HepG2 (cell line): ENCODE measurements at regions not wholly inside any gene's neighbourhood (a gene's known extent, or its start where the extent isn't known, plus 50 kb on each side); places are given as distances from the start of the nearest gene placed in this dataset.

Experiments used
- ATAC-seq: fragments of 200-7000 bp; cut with Tn5 transposase; 3 replicates; pipeline ENCODE4 v1.9.1; 2020; ENCODE audit warnings: mild to moderate bottlenecking, moderate library complexity
- BruUV-seq: library from RNA; stranded (reverse); fragments of 400-500 nt; replicated peaks from 2 replicates; lab custom pipeline; 2021; lab: Mats Ljungman, UMichigan
- CTCF ChIA-PET: fragments of 300-600 bp; formaldehyde crosslinking; extraction: SDS; loops from one replicate; lab custom pipeline; 2021; ENCODE audit warnings: low total read pairs, inconsistent platforms, low intra/inter-chr PET ratio; lab: Yijun Ruan, JAX
- POLR2A ChIA-PET: fragments of 350-600 bp; sonication (Branson Sonifier 250); formaldehyde crosslinking; loops from one replicate; lab custom pipeline; 2020; ENCODE audit warnings: antibody characterized with exemption, inconsistent platforms; lab: Yijun Ruan, JAX
- DNase-seq: peaks from one replicate; pipeline ENCODE4 v3.0.0-alpha.2; 2015; ENCODE audit warnings: low spot score
- FAIRE-seq: peaks from 3 replicates; lab custom pipeline; 2011; peaks lifted over from hg19 to GRCh38; lab: Jason Lieb, UNC
- H2AFZ ChIP-seq: one replicate; pipeline ENCODE4 v1.6.1; 2011; ENCODE audit warnings: low read length, inconsistent platforms
- H3K27ac ChIP-seq: fragments of 300-600 bp; 3 replicates; pipeline ENCODE4 v1.8.0; 2011; ENCODE audit warnings: mixed run types, mild to moderate bottlenecking, mixed read lengths, low read length, inconsistent platforms; ENCODE audit not compliant: insufficient read depth; ENCODE audit errors: extremely low read length
- H3K27me3 ChIP-seq, 2 experiments: fragments of 200-600 bp in 1 of 2; 2 replicates in 1 of 2; 3 replicates in 1 of 2; pipeline versions ENCODE4 v1.6.0 to v1.8.0; 2011; ENCODE audit warnings: low read length in 2 of 2, mild to moderate bottlenecking in 2 of 2, moderate library complexity in 2 of 2, inconsistent platforms in 1 of 2; ENCODE audit not compliant: insufficient read depth in 2 of 2, control insufficient read depth in 1 of 2
- H3K36me3 ChIP-seq, 2 experiments: fragments of 200-600 bp in 1 of 2; replicated peaks in 1 of 2; 2 replicates in 1 of 2; 3 replicates in 1 of 2; pipeline versions ENCODE4 v1.5.1 to v1.8.0; 2011; ENCODE audit warnings: low read length in 2 of 2, inconsistent platforms in 1 of 2; ENCODE audit not compliant: insufficient read depth in 2 of 2, control insufficient read depth in 1 of 2
- H3K4me1 ChIP-seq: 2 replicates; pipeline ENCODE4 v1.5.1; 2012; ENCODE audit warnings: low read length, inconsistent platforms; ENCODE audit not compliant: insufficient read depth
- H3K4me2 ChIP-seq: 2 replicates; pipeline ENCODE4 v1.6.0; 2011; ENCODE audit warnings: low read depth, low read length, inconsistent platforms
- H3K4me3 ChIP-seq, 3 experiments: fragments of 200-600 bp in 1 of 3; sonication (generic), shearing (Covaris generic) in 1 of 3; replicated peaks in 1 of 3; 2 replicates each; pipeline ENCODE4 v1.5.1; 2011 to 2016; ENCODE audit warnings: low read length in 3 of 3, inconsistent platforms in 2 of 3, low read depth in 2 of 3, mild to moderate bottlenecking in 2 of 3, control low read depth in 1 of 3, mixed read lengths in 1 of 3; ENCODE audit not compliant: insufficient read depth in 1 of 3
- H3K79me2 ChIP-seq: one replicate; pipeline ENCODE4 v1.6.1; 2011; ENCODE audit warnings: low read length, inconsistent platforms; ENCODE audit not compliant: insufficient read depth
- H3K9ac ChIP-seq: 2 replicates; pipeline ENCODE4 v1.6.0; 2011; ENCODE audit warnings: mild to moderate bottlenecking, low read depth, low read length, inconsistent platforms; ENCODE audit not compliant: insufficient read depth
- H3K9me3 ChIP-seq: 2 replicates; pipeline ENCODE4 v1.5.1; 2012; ENCODE audit warnings: mild to moderate bottlenecking, low read length
- H4K20me1 ChIP-seq: 2 replicates; pipeline ENCODE4 v1.6.0; 2011; ENCODE audit warnings: inconsistent platforms, mild to moderate bottlenecking, low read length, moderate library complexity; ENCODE audit not compliant: insufficient read depth
- ASH2L ChIP-seq: fragments of 300-600, 200-600 bp; sonication (generic); IDR thresholded peaks from 2 replicates; pipeline ENCODE4 v1.7.0; 2017; ENCODE audit warnings: low read depth, mild to moderate bottlenecking, moderate library complexity, mixed read lengths, low read length; ENCODE audit not compliant: insufficient read length
- MAFF ChIP-seq: IDR thresholded peaks from 2 replicates; pipeline ENCODE4 v1.6.1; 2011; ENCODE audit warnings: low read depth, low read length, improper control_type of control experiment
- POLR2AphosphoS2 ChIP-seq: IDR thresholded peaks from 2 replicates; pipeline ENCODE4 v1.6.1; 2011; ENCODE audit warnings: low read depth, low read length, improper control_type of control experiment
- PPARG ChIP-seq: conservative IDR thresholded peaks from 2 replicates; pipeline ENCODE4 v1.6.1; 2016; ENCODE audit warnings: missing biosample characterization, missing genetic modification reagents
- TRAFD1 ChIP-seq: sonication (generic); formaldehyde crosslinking; IDR thresholded peaks from 2 replicates; pipeline ENCODE4 v1.5.1; 2020; ENCODE audit warnings: missing genetic modification reagents, mild to moderate bottlenecking, borderline replicate concordance
- TSC22D2 ChIP-seq: sonication (generic); formaldehyde crosslinking; IDR thresholded peaks from 2 replicates; pipeline ENCODE4 v1.5.1; 2020; ENCODE audit warnings: missing genetic modification reagents, mild to moderate bottlenecking, borderline replicate concordance
- ZNF841 ChIP-seq: sonication (generic); formaldehyde crosslinking; IDR thresholded peaks from 2 replicates; pipeline ENCODE4 v1.8.1; 2023; ENCODE audit warnings: missing genetic modification reagents, borderline replicate concordance
- ZSCAN29 ChIP-seq: sonication (generic); formaldehyde crosslinking; conservative IDR thresholded peaks from 2 replicates; pipeline ENCODE4 v1.4.0; 2020; ENCODE audit warnings: mild to moderate bottlenecking, missing genetic modification reagents
- WGBS: methylation state at CpG from one replicate; pipeline ENCODE4 v1.1.6; 2017; ENCODE audit warnings: low lambda C conversion rate; 5-methylcytosine and 5-hydroxymethylcytosine counted together
- in situ Hi-C: cut with HindIII; loops from 2 replicates; pipeline ENCODE4 v1.10.0; 2017; ENCODE audit warnings: low pct_unique_long_range_greater_than_20kb; ENCODE audit not compliant: extremely low pct_ligation_motif_present
- intact Hi-C: fragments of 100-400 bp; cut with micrococcal nuclease; formaldehyde crosslinking; loops from one replicate; pipeline ENCODE4 v1.10.0; 2022; ENCODE audit not compliant: unreplicated experiment
- TF ChIP-seq, protein P1 (sequence below): sonication (generic); formaldehyde crosslinking; IDR thresholded peaks from 2 replicates; pipeline ENCODE4 v1.5.0; 2020; ENCODE audit warnings: mild to moderate bottlenecking, missing genetic modification reagents
- TF ChIP-seq, protein P2 (sequence below): IDR thresholded peaks from 2 replicates; pipeline ENCODE4 v1.6.1; 2016; ENCODE audit warnings: low read depth, control low read depth
- TF ChIP-seq, protein P3 (sequence below): sonication (generic); formaldehyde crosslinking; IDR thresholded peaks from 2 replicates; pipeline ENCODE4 v1.8.0; 2022; ENCODE audit warnings: mild to moderate bottlenecking, missing genetic modification reagents
- TF ChIP-seq, protein P4 (sequence below): sonication (generic); formaldehyde crosslinking; IDR thresholded peaks from 2 replicates; pipeline ENCODE4 v1.5.1; 2020; ENCODE audit warnings: missing genetic modification reagents, mild to moderate bottlenecking, borderline replicate concordance

DNA sequence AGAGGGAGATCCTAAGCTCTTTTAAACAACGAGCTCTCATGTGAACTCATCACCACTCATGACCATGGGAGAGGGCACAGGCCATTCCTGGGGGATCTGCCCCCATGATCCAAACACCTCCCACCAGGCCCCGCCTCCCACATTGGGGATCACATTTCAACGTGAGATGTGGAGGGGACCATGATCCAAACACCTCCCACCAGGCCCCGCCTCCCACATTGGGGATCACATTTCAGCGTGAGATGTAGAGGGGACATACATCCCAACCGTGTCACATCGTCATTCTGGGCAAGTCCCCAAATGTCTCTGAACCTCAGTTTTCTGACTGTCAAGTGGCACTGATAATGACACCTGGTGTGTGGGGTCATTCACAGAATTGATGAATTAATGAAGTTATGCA is 641.8 kb downstream of the CDH26 start:
- CTCF ChIA-PET: no interaction called here
- WGBS: 5% methylated on average over 7 of the region's 7 CpGs

More for the DNA sequence above, 641.8 kb downstream of the CDH26 start:
- TF ChIP-seq ASH2L (no peak), ZNF841 (CRISPR knock-in tag) (no peak), POLR2AphosphoS2 (no peak), TRAFD1 (no peak), TSC22D2 (CRISPR knock-in tag) (no peak), MAFF (no peak), ZSCAN29 (CRISPR knock-in tag) (no peak), PPARG (CRISPR knock-in tag) (no peak)
- TF ChIP-seq, protein P1, sequence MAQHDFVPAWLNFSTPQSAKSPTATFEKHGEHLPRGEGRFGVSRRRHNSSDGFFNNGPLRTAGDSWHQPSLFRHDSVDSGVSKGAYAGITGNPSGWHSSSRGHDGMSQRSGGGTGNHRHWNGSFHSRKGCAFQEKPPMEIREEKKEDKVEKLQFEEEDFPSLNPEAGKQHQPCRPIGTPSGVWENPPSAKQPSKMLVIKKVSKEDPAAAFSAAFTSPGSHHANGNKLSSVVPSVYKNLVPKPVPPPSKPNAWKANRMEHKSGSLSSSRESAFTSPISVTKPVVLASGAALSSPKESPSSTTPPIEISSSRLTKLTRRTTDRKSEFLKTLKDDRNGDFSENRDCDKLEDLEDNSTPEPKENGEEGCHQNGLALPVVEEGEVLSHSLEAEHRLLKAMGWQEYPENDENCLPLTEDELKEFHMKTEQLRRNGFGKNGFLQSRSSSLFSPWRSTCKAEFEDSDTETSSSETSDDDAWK (CRISPR knock-in tag): no peak
- TF ChIP-seq, protein P2, sequence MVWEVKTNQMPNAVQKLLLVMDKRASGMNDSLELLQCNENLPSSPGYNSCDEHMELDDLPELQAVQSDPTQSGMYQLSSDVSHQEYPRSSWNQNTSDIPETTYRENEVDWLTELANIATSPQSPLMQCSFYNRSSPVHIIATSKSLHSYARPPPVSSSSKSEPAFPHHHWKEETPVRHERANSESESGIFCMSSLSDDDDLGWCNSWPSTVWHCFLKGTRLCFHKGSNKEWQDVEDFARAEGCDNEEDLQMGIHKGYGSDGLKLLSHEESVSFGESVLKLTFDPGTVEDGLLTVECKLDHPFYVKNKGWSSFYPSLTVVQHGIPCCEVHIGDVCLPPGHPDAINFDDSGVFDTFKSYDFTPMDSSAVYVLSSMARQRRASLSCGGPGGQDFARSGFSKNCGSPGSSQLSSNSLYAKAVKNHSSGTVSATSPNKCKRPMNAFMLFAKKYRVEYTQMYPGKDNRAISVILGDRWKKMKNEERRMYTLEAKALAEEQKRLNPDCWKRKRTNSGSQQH (CRISPR knock-in tag): no peak
- TF ChIP-seq, protein P3, sequence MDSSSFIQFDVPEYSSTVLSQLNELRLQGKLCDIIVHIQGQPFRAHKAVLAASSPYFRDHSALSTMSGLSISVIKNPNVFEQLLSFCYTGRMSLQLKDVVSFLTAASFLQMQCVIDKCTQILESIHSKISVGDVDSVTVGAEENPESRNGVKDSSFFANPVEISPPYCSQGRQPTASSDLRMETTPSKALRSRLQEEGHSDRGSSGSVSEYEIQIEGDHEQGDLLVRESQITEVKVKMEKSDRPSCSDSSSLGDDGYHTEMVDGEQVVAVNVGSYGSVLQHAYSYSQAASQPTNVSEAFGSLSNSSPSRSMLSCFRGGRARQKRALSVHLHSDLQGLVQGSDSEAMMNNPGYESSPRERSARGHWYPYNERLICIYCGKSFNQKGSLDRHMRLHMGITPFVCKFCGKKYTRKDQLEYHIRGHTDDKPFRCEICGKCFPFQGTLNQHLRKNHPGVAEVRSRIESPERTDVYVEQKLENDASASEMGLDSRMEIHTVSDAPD: no peak
- TF ChIP-seq, protein P4, sequence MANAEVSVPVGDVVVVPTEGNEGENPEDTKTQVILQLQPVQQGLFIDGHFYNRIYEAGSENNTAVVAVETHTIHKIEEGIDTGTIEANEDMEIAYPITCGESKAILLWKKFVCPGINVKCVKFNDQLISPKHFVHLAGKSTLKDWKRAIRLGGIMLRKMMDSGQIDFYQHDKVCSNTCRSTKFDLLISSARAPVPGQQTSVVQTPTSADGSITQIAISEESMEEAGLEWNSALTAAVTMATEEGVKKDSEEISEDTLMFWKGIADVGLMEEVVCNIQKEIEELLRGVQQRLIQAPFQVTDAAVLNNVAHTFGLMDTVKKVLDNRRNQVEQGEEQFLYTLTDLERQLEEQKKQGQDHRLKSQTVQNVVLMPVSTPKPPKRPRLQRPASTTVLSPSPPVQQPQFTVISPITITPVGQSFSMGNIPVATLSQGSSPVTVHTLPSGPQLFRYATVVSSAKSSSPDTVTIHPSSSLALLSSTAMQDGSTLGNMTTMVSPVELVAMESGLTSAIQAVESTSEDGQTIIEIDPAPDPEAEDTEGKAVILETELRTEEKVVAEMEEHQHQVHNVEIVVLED: no peak
- H3K4me1 ChIP-seq: no peaks in the 10 kb centered on the region
- in situ Hi-C loops (no loop called here), intact Hi-C loops (no loop called here)
- H4K20me1 ChIP-seq: no peaks in the 10 kb centered on the region
- no peaks in the 10 kb centered on the region for H3K27me3 ChIP-seq
- POLR2A ChIA-PET: no interaction called here
- no peak overlapping the region for H2AFZ ChIP-seq
- H3K4me2 ChIP-seq: no peak overlapping the region
- no peak for FAIRE-seq
- ATAC-seq: no peak
- peaks cover 96% of the 10 kb centered on the region for H3K9me3 ChIP-seq
- no TSS peak for BruUV-seq
- no peak overlapping the region for H3K27ac ChIP-seq
- no peaks in the 10 kb centered on the region for H3K79me2 ChIP-seq
- no peak for DNase-seq
- H3K36me3 ChIP-seq: no peaks in the 10 kb centered on the region
- no peak overlapping the region for H3K4me3 ChIP-seq
- H3K9ac ChIP-seq: no peak overlapping the region
